ENCODE measurements at regions not wholly inside any gene's neighbourhood (a gene's known extent, or its start where the extent isn't known, plus 50 kb on each side); places are given as distances from the start of the nearest gene placed in this dataset.

GRCh38 chr15:47366884-47367283 lies 350.4 kb upstream of the SEMA6D start:
- DNase-seq (ENCODE audit: low read depth in 2 of 2) = no peak

DNA sequence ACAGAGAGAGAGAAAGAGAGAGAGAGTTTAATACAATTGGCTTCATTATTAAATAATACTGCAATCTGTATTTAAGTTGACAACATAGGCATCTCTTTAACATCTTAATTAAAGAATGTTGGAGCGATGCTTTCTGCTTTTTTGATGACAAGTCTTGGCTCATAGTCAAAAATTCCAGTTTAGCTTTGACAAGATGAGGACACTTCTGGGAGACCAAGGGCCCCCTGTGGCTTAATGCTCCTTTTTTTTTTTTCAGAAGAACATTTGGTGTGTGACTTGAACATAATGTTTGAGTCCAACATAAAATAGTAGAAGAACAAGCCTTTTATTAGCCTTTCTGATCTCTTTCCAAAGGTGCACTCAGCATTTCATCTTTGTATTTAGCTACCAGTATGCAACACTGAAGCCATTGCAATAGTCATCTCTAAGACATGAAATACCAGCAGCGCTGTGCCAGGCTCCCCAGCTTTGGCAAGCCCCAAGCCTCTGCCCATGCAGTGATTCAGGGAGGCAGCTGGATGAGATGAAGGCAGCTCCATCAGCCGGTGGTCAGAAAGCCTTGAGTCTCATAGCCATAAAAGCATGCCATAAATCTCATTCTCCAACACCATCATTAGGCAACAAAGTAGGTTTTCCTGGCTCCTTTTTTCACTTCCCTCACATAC lies 349.4 kb upstream of the SEMA6D start:
- DNase-seq (ENCODE audit: low read depth in 2 of 2) = no peak

- no peak for DNase-seq (ENCODE audit: low read depth in 2 of 2)
Measured at GRCh38 chr15:47371939-47372338, 345.4 kb upstream of the SEMA6D start.

DNA sequence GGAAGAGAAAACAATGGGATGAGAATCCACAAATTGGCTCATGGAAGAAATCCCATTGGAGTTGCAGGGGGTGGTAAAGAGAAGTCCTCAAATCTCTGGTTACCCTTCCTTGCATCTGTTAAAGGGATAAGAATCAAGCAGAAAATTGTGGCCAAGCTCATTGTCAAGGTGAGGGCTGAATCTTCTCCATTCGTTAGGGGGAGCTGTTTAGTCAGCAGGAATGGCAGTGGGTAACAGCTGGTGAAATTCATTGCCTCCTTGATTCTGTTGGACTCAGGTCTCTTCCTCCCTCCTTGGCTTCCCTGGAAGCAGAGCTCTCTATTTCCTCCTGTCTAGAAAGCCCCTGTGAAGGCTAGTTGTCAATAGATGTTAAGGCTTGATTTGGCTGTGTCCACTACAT lies 343.1 kb upstream of the SEMA6D start:
- DNase-seq (ENCODE audit: low read depth in 2 of 2) = no peak

DNA sequence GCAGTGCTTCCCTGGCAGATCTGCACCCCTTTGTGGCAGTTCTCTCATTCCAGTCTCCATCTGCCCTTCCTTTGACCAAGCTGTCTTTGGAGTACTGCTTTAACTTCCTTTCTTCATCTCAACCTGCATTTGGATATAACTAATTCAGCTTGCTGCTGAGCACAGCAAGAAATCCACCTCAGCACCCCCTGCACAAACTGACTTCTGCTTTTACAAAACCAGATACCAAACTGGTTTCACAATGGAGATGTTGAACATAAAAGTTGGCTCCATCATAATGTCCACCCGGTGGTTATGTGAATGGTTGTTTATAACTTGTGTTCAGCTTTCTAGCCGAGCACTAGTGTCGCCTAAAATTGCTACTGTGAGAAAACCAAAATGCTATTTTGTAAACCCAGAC lies 341.1 kb upstream of the SEMA6D start:
- DNase-seq (ENCODE audit: low read depth in 2 of 2) = no peak

DNA sequence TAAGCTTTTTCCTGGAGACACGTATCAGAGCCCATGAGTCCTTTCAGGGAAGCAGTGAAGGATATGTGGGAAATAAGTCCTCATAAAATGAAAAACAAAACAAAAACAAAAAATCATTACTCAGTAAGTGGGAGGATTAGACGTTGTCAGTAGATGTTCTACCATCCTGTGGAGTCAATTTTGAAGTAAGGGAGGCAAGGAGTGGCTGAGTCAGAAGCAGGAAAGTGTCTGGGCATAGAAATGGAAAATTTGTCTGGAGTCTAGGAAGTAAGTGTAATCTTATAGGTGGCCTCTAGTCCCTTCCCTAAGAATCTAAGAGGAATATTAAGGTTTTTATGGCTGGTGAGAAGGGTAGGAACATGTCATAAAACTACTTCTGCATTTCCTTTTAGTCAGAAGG lies 339.8 kb upstream of the SEMA6D start:
- DNase-seq (ENCODE audit: low read depth in 2 of 2) = no peak

DNA sequence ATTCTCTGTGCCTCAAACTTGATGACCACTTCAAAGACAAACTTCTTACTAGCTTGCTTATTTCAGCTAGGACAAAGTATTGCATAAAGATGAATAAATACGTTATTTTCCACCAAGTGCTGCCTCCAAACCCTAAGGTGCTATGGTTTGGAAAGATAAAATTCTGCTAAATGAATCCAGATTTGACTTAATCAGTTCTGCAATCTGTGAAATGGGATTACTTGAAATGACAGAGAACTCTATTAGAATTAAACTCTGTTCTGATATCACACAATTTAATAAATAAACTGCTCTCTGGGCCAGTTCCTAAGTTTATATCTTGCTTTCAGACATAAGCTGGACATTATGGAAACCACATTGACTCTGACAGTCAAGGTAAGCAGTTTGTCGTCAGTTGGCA lies 338.8 kb upstream of the SEMA6D start:
- DNase-seq (ENCODE audit: low read depth in 2 of 2) = no peak

GRCh38 chr15:47383102-47383501 lies 334.2 kb upstream of the SEMA6D start:
- DNase-seq (ENCODE audit: low read depth in 2 of 2) = no peak

- no peak for DNase-seq (ENCODE audit: low read depth in 2 of 2)
Measured at GRCh38 chr15:47383801-47384200, 333.5 kb upstream of the SEMA6D start.

DNA sequence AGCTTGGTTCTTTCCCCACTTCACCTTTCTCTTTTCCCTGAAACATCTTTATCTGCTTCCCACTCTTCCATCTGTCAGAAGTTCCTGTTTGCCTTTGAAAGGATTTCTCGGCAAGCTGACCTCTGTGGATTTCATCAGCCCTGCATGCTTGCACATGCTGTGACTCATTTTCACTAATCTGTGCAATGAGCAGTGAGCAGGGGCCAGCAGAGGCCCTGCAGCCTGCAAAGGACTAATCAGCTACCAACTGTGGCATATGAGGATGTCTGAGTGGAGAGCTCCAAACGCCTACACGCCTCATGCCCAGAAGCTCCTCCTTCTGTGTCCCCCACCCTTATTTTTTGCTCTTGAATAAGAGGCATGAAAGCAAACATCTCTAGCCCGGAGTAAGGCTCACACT lies 333.0 kb upstream of the SEMA6D start:
- DNase-seq (ENCODE audit: low read depth in 2 of 2) = no peak

GRCh38 chr15:47384776-47385175 lies 332.5 kb upstream of the SEMA6D start:
- no peak for DNase-seq (ENCODE audit: low read depth in 2 of 2)

GRCh38 chr15:47386459-47386858 lies 330.8 kb upstream of the SEMA6D start:
- no peak for DNase-seq (ENCODE audit: low read depth in 2 of 2)

DNA sequence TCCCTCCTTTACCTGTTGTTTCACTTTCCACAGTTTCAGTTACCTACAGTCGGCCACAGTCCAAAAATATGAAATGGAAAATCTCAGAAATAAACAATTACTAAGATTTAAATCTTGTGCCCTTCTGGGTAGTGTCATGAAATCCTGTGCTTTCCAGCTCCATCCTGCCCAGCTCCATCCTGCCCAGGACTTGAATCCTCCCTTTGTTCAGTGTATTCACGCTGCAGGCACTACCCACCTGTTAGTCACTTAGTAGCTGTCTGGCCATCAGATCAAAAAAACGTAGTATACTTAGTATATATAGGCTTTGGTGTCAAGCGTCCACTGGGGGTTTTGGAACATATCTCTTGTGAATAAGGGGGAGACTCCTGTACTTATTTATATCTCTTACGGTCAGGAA lies 329.0 kb upstream of the SEMA6D start:
- DNase-seq (ENCODE audit: low read depth in 2 of 2) = no peak

DNA sequence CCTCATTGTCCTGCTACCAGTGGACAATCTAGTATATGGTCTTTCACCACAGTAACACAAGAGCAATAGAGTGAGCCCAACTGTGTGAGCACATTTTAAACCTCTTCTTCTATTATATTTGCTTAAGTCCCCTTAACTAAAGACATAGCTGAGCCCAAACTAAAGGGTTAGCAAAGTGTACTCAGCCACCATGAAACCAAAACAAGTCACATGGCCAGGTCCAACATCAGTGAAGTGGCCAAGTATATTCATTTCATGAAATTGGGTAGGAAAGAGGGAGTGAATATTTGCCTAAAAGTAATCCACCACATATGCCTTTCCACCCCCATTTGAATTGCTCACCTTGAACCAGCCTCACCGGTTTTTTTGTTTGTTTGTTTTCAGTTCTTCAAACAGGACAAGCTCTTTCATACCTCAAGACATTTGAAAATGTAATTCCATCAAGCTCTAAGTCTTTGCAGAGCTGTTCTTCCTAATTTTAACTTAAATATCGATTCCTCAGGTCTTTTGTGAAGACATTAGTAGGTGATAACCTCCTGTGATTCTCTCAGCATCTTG lies 327.0 kb upstream of the SEMA6D start:
- no peak for DNase-seq (ENCODE audit: low read depth in 2 of 2)

GRCh38 chr15:47394286-47394809 lies 323.0 kb upstream of the SEMA6D start:
- DNase-seq (ENCODE audit: low read depth in 2 of 2) = no peak

DNA sequence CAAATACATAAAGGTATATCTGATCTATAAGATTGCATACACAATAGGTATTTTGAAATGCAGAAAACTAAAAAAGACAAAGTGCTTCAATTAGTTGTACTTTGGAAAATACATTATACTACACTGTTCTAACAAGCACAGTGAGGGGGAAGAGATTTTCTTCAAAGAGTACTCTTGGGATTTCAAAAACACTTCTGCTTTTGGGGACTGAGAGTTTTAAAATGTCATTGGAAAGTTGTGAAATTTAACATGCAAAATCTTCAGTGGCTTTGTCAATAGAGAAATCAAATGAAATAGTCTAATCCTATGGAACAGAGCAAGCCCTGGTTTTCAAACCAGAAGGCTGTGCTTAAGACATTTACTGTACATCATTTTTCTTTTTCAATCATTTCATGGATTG lies 322.2 kb upstream of the SEMA6D start:
- no peak for DNase-seq (ENCODE audit: low read depth in 2 of 2)

DNA sequence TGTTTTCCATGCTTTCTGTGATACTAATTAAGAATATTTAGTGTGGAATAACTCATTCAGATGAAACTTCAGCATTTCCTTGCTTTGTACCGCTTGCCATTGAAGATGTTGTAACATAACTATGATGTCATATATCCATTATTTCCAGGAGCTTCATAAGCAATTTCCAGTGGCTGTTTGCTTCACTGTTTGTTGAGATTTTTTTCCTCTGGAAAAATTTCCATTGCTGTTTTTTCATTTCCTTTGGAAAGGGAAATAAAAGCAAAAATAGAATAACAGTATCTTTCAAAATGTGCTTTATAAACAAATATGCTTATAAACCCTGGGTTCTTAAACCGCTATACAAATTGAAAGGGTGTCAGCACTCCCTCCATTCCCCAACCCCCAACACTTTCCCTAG lies 319.6 kb upstream of the SEMA6D start:
- DNase-seq (ENCODE audit: low read depth in 2 of 2) = no peak

GRCh38 chr15:47398132-47398531 lies 319.2 kb upstream of the SEMA6D start:
- no peak for DNase-seq (ENCODE audit: low read depth in 2 of 2)

DNA sequence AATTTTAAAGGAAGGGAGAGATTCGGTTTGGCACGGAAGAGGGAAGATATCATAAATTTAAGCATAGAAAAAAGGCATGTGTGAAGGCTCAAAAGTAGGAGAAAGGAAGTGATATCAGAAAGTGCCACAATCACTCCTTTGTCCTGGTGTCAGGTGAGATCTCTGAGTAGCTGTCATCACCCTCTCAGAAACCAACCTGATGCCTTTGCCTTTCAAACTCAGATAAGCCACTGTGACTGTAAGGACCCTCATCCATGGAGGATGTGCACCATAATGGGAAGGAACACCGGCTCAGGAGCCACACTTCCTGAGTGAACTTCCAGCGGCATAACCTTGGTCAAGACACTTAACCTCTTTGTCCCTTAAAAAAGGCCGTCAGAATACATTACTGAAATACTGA lies 318.7 kb upstream of the SEMA6D start:
- DNase-seq (ENCODE audit: low read depth in 2 of 2) = no peak

- DNase-seq (ENCODE audit: low read depth in 2 of 2) = no peak
Measured at GRCh38 chr15:47399100-47399499, 318.2 kb upstream of the SEMA6D start.

DNA sequence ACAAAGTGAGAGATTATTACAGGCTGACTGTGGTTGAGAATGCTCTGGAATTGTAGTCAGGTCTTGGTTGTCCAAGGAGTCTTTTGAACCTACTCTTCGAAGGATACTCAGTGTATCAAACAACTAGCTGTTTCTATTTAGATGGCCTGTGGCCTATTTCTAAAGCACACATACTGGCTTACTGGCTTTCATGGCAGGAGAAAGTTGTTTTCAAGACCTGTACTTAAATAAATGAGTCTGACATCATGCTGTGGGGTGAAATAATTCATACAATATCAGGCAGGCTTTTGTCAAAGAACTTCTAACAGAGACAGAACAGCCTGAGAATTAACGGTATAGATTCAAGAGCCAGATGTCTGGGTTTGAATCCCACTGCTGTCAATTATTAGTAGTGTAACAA lies 316.7 kb upstream of the SEMA6D start:
- DNase-seq (ENCODE audit: low read depth in 2 of 2) = no peak

GRCh38 chr15:47401427-47401826 lies 315.9 kb upstream of the SEMA6D start:
- DNase-seq (ENCODE audit: low read depth in 2 of 2) = no peak

GRCh38 chr15:47402829-47403228 lies 314.5 kb upstream of the SEMA6D start:
- no peak for DNase-seq (ENCODE audit: low read depth in 2 of 2)

DNA sequence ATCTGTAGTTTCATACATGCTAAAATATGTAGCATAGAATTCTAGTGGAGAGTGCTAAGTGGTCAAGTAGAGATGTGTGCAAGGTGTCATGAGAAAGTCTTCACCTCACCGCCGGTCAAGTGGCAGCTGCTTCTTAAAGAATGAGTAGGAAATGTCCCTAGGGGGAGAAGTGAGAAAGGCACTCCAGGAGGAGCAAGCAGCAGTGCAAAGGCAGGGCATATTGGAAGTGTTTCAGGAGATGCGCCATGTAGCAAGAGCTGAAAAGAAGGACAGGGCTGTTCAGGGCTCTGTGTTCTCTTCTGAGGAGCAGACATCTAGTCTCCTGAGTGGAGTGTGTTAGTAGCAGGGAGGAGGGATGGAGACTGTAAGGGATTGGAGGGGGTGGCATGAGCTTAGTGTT lies 312.4 kb upstream of the SEMA6D start:
- no peak for DNase-seq (ENCODE audit: low read depth in 2 of 2)
